Loucy (cell line): ENCODE measurements at regions not wholly inside any gene's neighbourhood (a gene's known extent, or its start where the extent isn't known, plus 50 kb on each side); places are given as distances from the start of the nearest gene placed in this dataset.

Experiments used
- EZH2phosphoT487 ChIP-seq: fragments of 200-600 bp; IDR thresholded peaks from 2 replicates; pipeline ENCODE4 v1.6.1; 2018; ENCODE audit warnings: antibody characterized with exemption, mild to moderate bottlenecking, moderate library complexity, borderline replicate concordance
- TF ChIP-seq, protein P1 (sequence below): fragments of 200-600 bp; sonication (generic); conservative IDR thresholded peaks from 2 replicates; pipeline ENCODE4 v1.5.1; 2014; ENCODE audit warnings: mild to moderate bottlenecking, antibody characterized with exemption, low read length

- TF ChIP-seq, protein P1, sequence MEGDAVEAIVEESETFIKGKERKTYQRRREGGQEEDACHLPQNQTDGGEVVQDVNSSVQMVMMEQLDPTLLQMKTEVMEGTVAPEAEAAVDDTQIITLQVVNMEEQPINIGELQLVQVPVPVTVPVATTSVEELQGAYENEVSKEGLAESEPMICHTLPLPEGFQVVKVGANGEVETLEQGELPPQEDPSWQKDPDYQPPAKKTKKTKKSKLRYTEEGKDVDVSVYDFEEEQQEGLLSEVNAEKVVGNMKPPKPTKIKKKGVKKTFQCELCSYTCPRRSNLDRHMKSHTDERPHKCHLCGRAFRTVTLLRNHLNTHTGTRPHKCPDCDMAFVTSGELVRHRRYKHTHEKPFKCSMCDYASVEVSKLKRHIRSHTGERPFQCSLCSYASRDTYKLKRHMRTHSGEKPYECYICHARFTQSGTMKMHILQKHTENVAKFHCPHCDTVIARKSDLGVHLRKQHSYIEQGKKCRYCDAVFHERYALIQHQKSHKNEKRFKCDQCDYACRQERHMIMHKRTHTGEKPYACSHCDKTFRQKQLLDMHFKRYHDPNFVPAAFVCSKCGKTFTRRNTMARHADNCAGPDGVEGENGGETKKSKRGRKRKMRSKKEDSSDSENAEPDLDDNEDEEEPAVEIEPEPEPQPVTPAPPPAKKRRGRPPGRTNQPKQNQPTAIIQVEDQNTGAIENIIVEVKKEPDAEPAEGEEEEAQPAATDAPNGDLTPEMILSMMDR = no peak
- TF ChIP-seq EZH2phosphoT487 = no peak
These were observed 73.3 kb downstream of the OLFM4 start for GRCh38 chr13:53101883-53102282.
